Suprapubic skin (tissue), 4 donors: ENCODE measurements at regions not wholly inside any gene's neighbourhood (a gene's known extent, or its start where the extent isn't known, plus 50 kb on each side); places are given as distances from the start of the nearest gene placed in this dataset.

Experiments
- CTCF ChIP-seq, 2 donors: fragments of 200-600 bp in 1 of 2; fragments of 450-650 bp in 1 of 2; sonication (generic) in 1 of 2; IDR thresholded peaks; one replicate each; pipeline ENCODE4 v1.5.1; 2016 to 2019; ENCODE audit warnings: antibody characterized with exemption in 2 of 2, mild to moderate bottlenecking in 1 of 2, moderate library complexity in 1 of 2
- POLR2A ChIP-seq, 2 donors: fragments of 450-650 bp; IDR thresholded peaks; one replicate each; pipeline ENCODE4 v1.6.1; 2017; ENCODE audit warnings: antibody characterized with exemption in 2 of 2, mild to moderate bottlenecking in 2 of 2, moderate library complexity in 2 of 2
- POLR2AphosphoS5 ChIP-seq, 3 donors: sonication (generic); formaldehyde crosslinking; IDR thresholded peaks; one replicate each; pipeline ENCODE4 v1.6.1; 2017; ENCODE audit warnings: antibody characterized with exemption in 3 of 3

- TF ChIP-seq CTCF (IDR thresholded peaks at IDR 0.05) (no peak), POLR2A (IDR thresholded peaks at IDR 0.05) (no peak), POLR2AphosphoS5 (IDR thresholded peaks at IDR 0.05) (no peak)
Observed at GRCh38 chr22:22408269-22408668, 100.3 kb downstream of the ZNF280B start.
